Liver (tissue), 7 donors: ENCODE measurements at regions not wholly inside any gene's neighbourhood (a gene's known extent, or its start where the extent isn't known, plus 50 kb on each side); places are given as distances from the start of the nearest gene placed in this dataset.

ENCODE experiments used
- DNase-seq: peaks from one replicate; pipeline ENCODE4 v3.0.0-alpha.2; 2017; ENCODE audit warnings: low spot score
- H3K27ac ChIP-seq, 2 donors: one replicate each; pipeline ENCODE4 v1.7.0; 2013; ENCODE audit warnings: inconsistent platforms in 2 of 2, low read length in 2 of 2, control low read depth in 1 of 2, low read depth in 1 of 2, mild to moderate bottlenecking in 1 of 2
- H3K27me3 ChIP-seq, 4 donors: one replicate each; pipeline versions ENCODE4 v1.6.1 to v1.7.0; 2013; ENCODE audit warnings: low read length in 3 of 4, inconsistent platforms in 1 of 4, mild to moderate bottlenecking in 1 of 4, moderate library complexity in 1 of 4; ENCODE audit not compliant: control insufficient read depth in 4 of 4, insufficient read depth in 4 of 4
- H3K36me3 ChIP-seq, 4 donors: one replicate each; pipeline versions ENCODE4 v1.6.1 to v1.7.0; 2013; ENCODE audit warnings: low read length in 3 of 4, mild to moderate bottlenecking in 3 of 4, low read depth in 1 of 4, moderate library complexity in 1 of 4; ENCODE audit not compliant: control insufficient read depth in 4 of 4, insufficient read depth in 3 of 4
- H3K4me1 ChIP-seq, 4 donors: one replicate each; pipeline versions ENCODE4 v1.6.1 to v1.7.0; 2013; ENCODE audit warnings: low read length in 3 of 4, mild to moderate bottlenecking in 3 of 4, moderate library complexity in 1 of 4; ENCODE audit not compliant: control insufficient read depth in 4 of 4, insufficient read depth in 4 of 4
- H3K4me3 ChIP-seq, 3 donors: one replicate each; pipeline versions ENCODE4 v1.6.1 to v1.7.0; 2013; ENCODE audit warnings: low read length in 3 of 3, control low read depth in 1 of 3, low read depth in 1 of 3, mild to moderate bottlenecking in 1 of 3
- H3K9ac ChIP-seq, 2 donors: one replicate each; pipeline ENCODE4 v1.7.0; 2013; ENCODE audit warnings: low read length in 2 of 2, mild to moderate bottlenecking in 2 of 2, moderate library complexity in 2 of 2, control low read depth in 1 of 2, low read depth in 1 of 2
- H3K9me3 ChIP-seq, 4 donors: one replicate each; pipeline versions ENCODE4 v1.6.1 to v1.7.0; 2013; ENCODE audit warnings: low read length in 3 of 4; ENCODE audit not compliant: control insufficient read depth in 4 of 4
- ATF3 ChIP-seq: IDR thresholded peaks from 2 replicates; pipeline ENCODE4 v1.6.1; 2016; ENCODE audit warnings: antibody characterized with exemption
- EGR1 ChIP-seq, 2 donors: IDR thresholded peaks; 2 replicates each; pipeline ENCODE4 v1.6.1; 2016 to 2018; ENCODE audit warnings: antibody characterized with exemption in 2 of 2, low read depth in 2 of 2
- FOXA1 ChIP-seq: IDR thresholded peaks from 2 replicates; pipeline ENCODE4 v1.6.1; 2016; ENCODE audit warnings: antibody characterized with exemption
- GABPA ChIP-seq, 2 donors: IDR thresholded peaks in 1 of 2; conservative IDR thresholded peaks in 1 of 2; 2 replicates each; pipeline ENCODE4 v1.6.1; 2016; ENCODE audit warnings: antibody characterized with exemption in 2 of 2, mild to moderate bottlenecking in 1 of 2, moderate library complexity in 1 of 2
- HNF4G ChIP-seq: IDR thresholded peaks from 2 replicates; pipeline ENCODE4 v1.6.1; 2016; ENCODE audit warnings: antibody characterized with exemption
- JUND ChIP-seq, 2 donors: IDR thresholded peaks; 2 replicates each; pipeline ENCODE4 v1.6.1; 2016; ENCODE audit warnings: antibody characterized with exemption in 2 of 2
- NR2F2 ChIP-seq: IDR thresholded peaks from 2 replicates; pipeline ENCODE4 v1.6.1; 2016; ENCODE audit warnings: antibody characterized with exemption
- REST ChIP-seq: IDR thresholded peaks from 2 replicates; pipeline ENCODE4 v1.6.1; 2016; ENCODE audit warnings: antibody characterized with exemption, mild to moderate bottlenecking
- RXRA ChIP-seq, 2 donors: IDR thresholded peaks; 2 replicates each; pipeline ENCODE4 v1.6.1; 2017 to 2018; ENCODE audit warnings: antibody characterized with exemption in 2 of 2, mild to moderate bottlenecking in 1 of 2
- SP1 ChIP-seq: IDR thresholded peaks from 2 replicates; pipeline ENCODE4 v1.6.1; 2018; ENCODE audit warnings: antibody characterized with exemption, mild to moderate bottlenecking
- ZBTB33 ChIP-seq: IDR thresholded peaks from 2 replicates; pipeline ENCODE4 v1.6.1; 2016; ENCODE audit warnings: antibody characterized with exemption
- WGBS: extraction: QIAGEN DNeasy Blood & Tissue Kit; methylation state at CpG from one replicate; pipeline ENCODE4 v1.1.7; 2013; 5-methylcytosine and 5-hydroxymethylcytosine counted together
- TF ChIP-seq, protein P1 (sequence below): IDR thresholded peaks from 2 replicates; pipeline ENCODE4 v1.6.1; 2016; ENCODE audit warnings: antibody characterized with exemption
- donor health status: healthy.
- donor health status: healthy.
- donor health status: healthy.
- donor health status: healthy.

GRCh38 chr17:79537686-79538085, 73.2 kb downstream of the RBFOX3 start (continued):
- no peak for TF ChIP-seq ZBTB33
- TF ChIP-seq EGR1 (IDR thresholded peaks at IDR 0.05; ENCODE audit: low read depth in 2 of 2), result no peak

- no peak overlapping the region for H3K9ac ChIP-seq
- no peak overlapping the region for H3K27ac ChIP-seq
- H3K36me3 ChIP-seq, result no peaks in the 10 kb centered on the region
- H3K4me1 ChIP-seq, result no peaks in the 10 kb centered on the region
- no peak overlapping the region for H3K4me3 ChIP-seq
- TF ChIP-seq FOXA1, result no peak
- TF ChIP-seq ZBTB33, result no peak
- TF ChIP-seq SP1, result no peak
- TF ChIP-seq NR2F2, result no peak
- no peaks in the 10 kb centered on the region for H3K9me3 ChIP-seq
- H3K27me3 ChIP-seq, result peaks cover 0 to 7% (median 0%) of the 10 kb centered on the region in 4 donors
- WGBS, result 90% methylated on average over 7 of the region's 7 CpGs
- DNase-seq, result no peak
Observed at GRCh38 chr17:79537061-79537460, 73.8 kb downstream of the RBFOX3 start.

GRCh38 chr17:79536212-79536840, 74.5 kb downstream of the RBFOX3 start:
- H3K27me3 ChIP-seq, result peaks cover 0 to 7% (median 0%) of the 10 kb centered on the region in 4 donors
- H3K36me3 ChIP-seq, result no peaks in the 10 kb centered on the region
- no peak for DNase-seq
- no peak overlapping the region for H3K4me3 ChIP-seq
- no peak for TF ChIP-seq ATF3
- TF ChIP-seq, protein P1, sequence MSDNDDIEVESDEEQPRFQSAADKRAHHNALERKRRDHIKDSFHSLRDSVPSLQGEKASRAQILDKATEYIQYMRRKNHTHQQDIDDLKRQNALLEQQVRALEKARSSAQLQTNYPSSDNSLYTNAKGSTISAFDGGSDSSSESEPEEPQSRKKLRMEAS, result no peak
- TF ChIP-seq ZBTB33, result no peak
- TF ChIP-seq SP1, result no peak
- no peak for TF ChIP-seq JUND (IDR thresholded peaks at IDR 0.05)
- no peak overlapping the region for H3K27ac ChIP-seq
- H3K9ac ChIP-seq, result no peak overlapping the region
- 88% methylated on average over 15 of the region's 15 CpGs for whole genome bisulfite sequencing
- H3K4me1 ChIP-seq, result no peaks in the 10 kb centered on the region
- H3K9me3 ChIP-seq, result no peaks in the 10 kb centered on the region

DNA sequence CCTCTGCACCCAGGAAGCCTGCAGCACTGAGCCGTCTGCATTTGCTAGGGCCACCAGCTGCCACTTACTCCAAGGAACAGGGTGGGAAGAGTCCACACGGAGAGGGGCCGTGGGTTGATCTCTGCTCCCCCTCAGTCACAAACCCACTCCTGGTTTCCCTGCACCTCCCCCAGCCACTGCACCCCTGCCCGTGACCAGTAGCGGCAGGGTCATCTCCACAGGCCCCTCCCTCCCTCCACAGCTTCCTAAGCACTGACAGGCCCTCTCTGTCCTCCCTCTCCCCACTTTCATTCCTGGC, 75.2 kb downstream of the RBFOX3 start:
- no peak overlapping the region for H3K9ac ChIP-seq
- H3K9me3 ChIP-seq, result no peaks in the 10 kb centered on the region
- no peak for TF ChIP-seq RXRA (IDR thresholded peaks at IDR 0.05)
- TF ChIP-seq, protein P1, result no peak
- TF ChIP-seq GABPA (IDR thresholded peaks at IDR 0.05 in 1 of 2, conservative IDR thresholded peaks at IDR 0.05 in 1 of 2), result no peak
- TF ChIP-seq HNF4G, result no peak
- TF ChIP-seq REST, result no peak
- no peak for TF ChIP-seq ZBTB33
- WGBS, result 82% methylated on average over 5 of the region's 5 CpGs
- no peaks in the 10 kb centered on the region for H3K36me3 ChIP-seq
- H3K27me3 ChIP-seq, result peaks cover 0 to 7% (median 1%) of the 10 kb centered on the region in 4 donors
- H3K4me1 ChIP-seq, result no peaks in the 10 kb centered on the region
- no peak for DNase-seq
- H3K4me3 ChIP-seq, result no peak overlapping the region
- H3K27ac ChIP-seq, result no peak overlapping the region
